Stomach (tissue), 8 donors: ENCODE measurements at regions not wholly inside any gene's neighbourhood (a gene's known extent, or its start where the extent isn't known, plus 50 kb on each side); places are given as distances from the start of the nearest gene placed in this dataset.

ENCODE experiments used
- DNase-seq, 2 donors: peaks; one replicate each; pipeline versions ENCODE4 v3.0.0 to v3.0.0-alpha.2; 2013 to 2019
- H3K27ac ChIP-seq, 5 donors: fragments of 200-600 bp in 4 of 5; sonication (generic) in 4 of 5; one replicate each; pipeline ENCODE4 v1.5.1; 2013 to 2019; ENCODE audit warnings: mild to moderate bottlenecking in 1 of 5, moderate library complexity in 1 of 5
- H3K27me3 ChIP-seq, 3 donors: fragments of 200-600 bp; sonication (generic); one replicate each; pipeline ENCODE4 v1.5.1; 2017 to 2019; ENCODE audit warnings: mixed run types in 1 of 3
- H3K36me3 ChIP-seq, 4 donors: fragments of 200-600 bp; sonication (generic); 1 replicate in 3 of 4; 2 replicates in 1 of 4; pipeline ENCODE4 v1.5.1; 2016 to 2019
- H3K4me1 ChIP-seq, 4 donors: fragments of 200-600 bp; sonication (generic); one replicate each; pipeline ENCODE4 v1.5.1; 2016 to 2019
- H3K4me3 ChIP-seq, 4 donors: fragments of 200-600 bp; sonication (generic) in 3 of 4; one replicate each; pipeline ENCODE4 v1.5.1; 2016 to 2019; ENCODE audit warnings: mild to moderate bottlenecking in 1 of 4
- H3K9me3 ChIP-seq, 4 donors: fragments of 200-600 bp; sonication (generic); one replicate each; pipeline ENCODE4 v1.5.1; 2016 to 2019
- CTCF ChIP-seq, 7 experiments: fragments of 450-650 bp in 4 of 7; fragments of 200-600 bp in 3 of 7; sonication (generic) in 3 of 7; IDR thresholded peaks; one replicate each; pipeline ENCODE4 v1.5.1; 2016 to 2019; ENCODE audit warnings: antibody characterized with exemption in 7 of 7, control low read depth in 2 of 7, mild to moderate bottlenecking in 1 of 7
- EP300 ChIP-seq: sonication (generic); formaldehyde crosslinking; IDR thresholded peaks from one replicate; pipeline ENCODE4 v1.6.1; 2017; ENCODE audit warnings: antibody characterized with exemption
- POLR2A ChIP-seq, 4 donors: fragments of 450-650 bp; IDR thresholded peaks; one replicate each; pipeline ENCODE4 v1.6.1; 2016; ENCODE audit warnings: antibody characterized with exemption in 4 of 4, control low read depth in 2 of 4, mild to moderate bottlenecking in 1 of 4, moderate library complexity in 1 of 4
- POLR2AphosphoS5 ChIP-seq, 3 donors: sonication (generic); formaldehyde crosslinking; IDR thresholded peaks; one replicate each; pipeline ENCODE4 v1.6.1; 2016; ENCODE audit warnings: antibody characterized with exemption in 3 of 3
- WGBS, 5 donors: extraction: QIAGEN DNeasy Blood & Tissue Kit in 3 of 5; methylation state at CpG; one replicate each; pipeline versions ENCODE4 v1.1.5 to v1.1.7; 2013 to 2018; 5-methylcytosine and 5-hydroxymethylcytosine counted together
- intact Hi-C: fragments of 100-400 bp; cut with DNase I; formaldehyde crosslinking; loops from one replicate; pipeline ENCODE4 v1.15.1; 2023; ENCODE audit warnings: low total_unique reads
- donor health status: healthy with polysubstance abuse.
- donor health status: Bipolar disorder and iron deficiency.
- donor health status: healthy.

- no peaks in the 10 kb centered on the region for H3K36me3 ChIP-seq
- H3K9me3 ChIP-seq: no peaks in the 10 kb centered on the region
- intact Hi-C loops: no loop called here
- 60 to 88% (median 74%) methylated on average over 1 of the region's 1 CpG for WGBS, 5 donors
- H3K4me3 ChIP-seq: no peak overlapping the region
- no peak for DNase-seq
- TF ChIP-seq CTCF (IDR thresholded peaks at IDR 0.05): no peak
- no peak for TF ChIP-seq EP300
- no peak for TF ChIP-seq POLR2A (IDR thresholded peaks at IDR 0.05)
- TF ChIP-seq POLR2AphosphoS5 (IDR thresholded peaks at IDR 0.05): no peak
- no peaks in the 10 kb centered on the region for H3K27me3 ChIP-seq
- H3K4me1 ChIP-seq: peaks cover 0 to 5% (median 0%) of the 10 kb centered on the region in 4 donors
- no peak overlapping the region for H3K27ac ChIP-seq
Measured at GRCh38 chr2:58609326-58609725, 368.2 kb upstream of the FANCL start.

GRCh38 chr2:58608146-58608545, 367.0 kb upstream of the FANCL start:
- H3K9me3 ChIP-seq: no peaks in the 10 kb centered on the region
- H3K4me3 ChIP-seq: no peak overlapping the region
- no peak for DNase-seq
- WGBS, 5 donors: 63 to 82% (median 72%) methylated on average over 1 of the region's 1 CpG
- no peaks in the 10 kb centered on the region for H3K36me3 ChIP-seq
- no peaks in the 10 kb centered on the region for H3K27me3 ChIP-seq
- intact Hi-C loops: no loop called here
- H3K4me1 ChIP-seq: no peaks in the 10 kb centered on the region
- TF ChIP-seq EP300 (no peak), POLR2A (IDR thresholded peaks at IDR 0.05) (no peak), POLR2AphosphoS5 (IDR thresholded peaks at IDR 0.05) (no peak), CTCF (IDR thresholded peaks at IDR 0.05) (no peak)
- H3K27ac ChIP-seq: no peak overlapping the region

- H3K4me3 ChIP-seq: no peak overlapping the region
- no peak overlapping the region for H3K27ac ChIP-seq
- no peaks in the 10 kb centered on the region for H3K9me3 ChIP-seq
- 80 to 91% (median 84%) methylated on average over 2 of the region's 2 CpGs for WGBS, 5 donors
- DNase-seq: no peak
- TF ChIP-seq POLR2AphosphoS5 (IDR thresholded peaks at IDR 0.05) (no peak), EP300 (no peak), POLR2A (IDR thresholded peaks at IDR 0.05) (no peak), CTCF (IDR thresholded peaks at IDR 0.05) (no peak)
- H3K27me3 ChIP-seq: no peaks in the 10 kb centered on the region
- intact Hi-C loops: no loop called here
- H3K36me3 ChIP-seq: no peaks in the 10 kb centered on the region
- no peaks in the 10 kb centered on the region for H3K4me1 ChIP-seq
Measured at GRCh38 chr2:58607448-58607847, 366.3 kb upstream of the FANCL start.

GRCh38 chr2:58606799-58607198, 365.7 kb upstream of the FANCL start:
- Histone ChIP-seq H3K27me3 (no peaks in the 10 kb centered on the region), H3K27ac (no peak overlapping the region), H3K4me1 (no peaks in the 10 kb centered on the region), H3K36me3 (no peaks in the 10 kb centered on the region), H3K4me3 (no peak overlapping the region), H3K9me3 (no peaks in the 10 kb centered on the region)
- no peak for TF ChIP-seq EP300
- no peak for TF ChIP-seq POLR2A (IDR thresholded peaks at IDR 0.05)
- no peak for TF ChIP-seq CTCF (IDR thresholded peaks at IDR 0.05)
- TF ChIP-seq POLR2AphosphoS5 (IDR thresholded peaks at IDR 0.05): no peak
- intact Hi-C loops: no loop called here
- DNase-seq: no peak

- H3K27me3 ChIP-seq: no peaks in the 10 kb centered on the region
- WGBS, 5 donors: 64 to 79% (median 67%) methylated on average over 1 of the region's 1 CpG
- no peak for DNase-seq
- H3K27ac ChIP-seq: no peak overlapping the region
- no peaks in the 10 kb centered on the region for H3K36me3 ChIP-seq
- H3K9me3 ChIP-seq: no peaks in the 10 kb centered on the region
- no peak overlapping the region for H3K4me3 ChIP-seq
- intact Hi-C loops: no loop called here
- no peaks in the 10 kb centered on the region for H3K4me1 ChIP-seq
- TF ChIP-seq POLR2AphosphoS5 (IDR thresholded peaks at IDR 0.05): no peak
- TF ChIP-seq CTCF (IDR thresholded peaks at IDR 0.05): no peak
- no peak for TF ChIP-seq POLR2A (IDR thresholded peaks at IDR 0.05)
- TF ChIP-seq EP300: no peak
Measured at GRCh38 chr2:58604096-58604495, 363.0 kb upstream of the FANCL start.
